Mesenchymal stem cell (in vitro differentiated cells and primary cell): ENCODE measurements at regions not wholly inside any gene's neighbourhood (a gene's known extent, or its start where the extent isn't known, plus 50 kb on each side); places are given as distances from the start of the nearest gene placed in this dataset.
"Not testable (repeated sequence)": the region's sequence is repeated elsewhere in the genome, so short reads cannot be mapped to it uniquely, and the experiment has no call there.

Source experiments
- DNase-seq: peaks from one replicate; pipeline ENCODE4 v3.0.0-alpha.2; 2013
- H2AFZ ChIP-seq: one replicate; pipeline ENCODE4 v1.6.1; 2013; ENCODE audit warnings: low read depth, mild to moderate bottlenecking, control low read depth, inconsistent platforms, low read length, moderate library complexity
- H2AK5ac ChIP-seq: 2 replicates; pipeline ENCODE4 v1.6.1; 2013; ENCODE audit warnings: low read length, moderate library complexity, mild to moderate bottlenecking, inconsistent platforms; ENCODE audit not compliant: severe bottlenecking
- H2BK120ac ChIP-seq: one replicate; pipeline ENCODE4 v1.6.1; 2013; ENCODE audit warnings: low read depth, mild to moderate bottlenecking, inconsistent platforms, low read length, moderate library complexity
- H2BK12ac ChIP-seq, 2 experiments: one replicate each; pipeline ENCODE4 v1.6.1; 2013; ENCODE audit warnings: inconsistent platforms in 2 of 2, low read length in 2 of 2, mild to moderate bottlenecking in 2 of 2, moderate library complexity in 2 of 2, control low read depth in 1 of 2
- H2BK15ac ChIP-seq: one replicate; pipeline ENCODE4 v1.6.1; 2013; ENCODE audit warnings: mild to moderate bottlenecking, low read depth, inconsistent platforms; ENCODE audit not compliant: poor library complexity, severe bottlenecking
- H2BK5ac ChIP-seq: 2 replicates; pipeline ENCODE4 v1.6.1; 2013; ENCODE audit warnings: low read depth, mild to moderate bottlenecking, low read length, control low read depth, inconsistent platforms; ENCODE audit not compliant: poor library complexity, severe bottlenecking
- H3K14ac ChIP-seq, 2 experiments: one replicate each; pipeline ENCODE4 v1.6.1; 2013; ENCODE audit warnings: inconsistent platforms in 2 of 2, low read length in 2 of 2, control low read depth in 1 of 2, mild to moderate bottlenecking in 1 of 2, moderate library complexity in 1 of 2
- H3K18ac ChIP-seq, 2 experiments: one replicate each; pipeline ENCODE4 v1.6.1; 2013; ENCODE audit warnings: inconsistent platforms in 2 of 2, low read length in 2 of 2, control low read depth in 1 of 2, low read depth in 1 of 2, mild to moderate bottlenecking in 1 of 2
- H3K23ac ChIP-seq, 2 experiments: one replicate each; pipeline ENCODE4 v1.6.1; 2013; ENCODE audit warnings: inconsistent platforms in 2 of 2, low read length in 2 of 2, mild to moderate bottlenecking in 2 of 2, moderate library complexity in 2 of 2, control low read depth in 1 of 2
- H3K27ac ChIP-seq: 2 replicates; pipeline ENCODE4 v1.5.1; 2013; ENCODE audit warnings: mild to moderate bottlenecking, moderate library complexity, low read length, control low read depth, inconsistent platforms; ENCODE audit not compliant: poor library complexity, severe bottlenecking
- H3K27me3 ChIP-seq, 2 experiments: 2 replicates each; pipeline versions ENCODE4 v1.6.1 to v1.7.0; 2013; ENCODE audit warnings: low read length in 2 of 2, mild to moderate bottlenecking in 2 of 2, moderate library complexity in 2 of 2, control low read depth in 1 of 2, inconsistent platforms in 1 of 2; ENCODE audit not compliant: control insufficient read depth in 1 of 2, insufficient read depth in 1 of 2
- H3K36me3 ChIP-seq, 2 experiments: 2 replicates each; pipeline versions ENCODE4 v1.6.1 to v1.7.0; 2013; ENCODE audit warnings: low read length in 2 of 2, control low read depth in 1 of 2, inconsistent platforms in 1 of 2, low read depth in 1 of 2, mild to moderate bottlenecking in 1 of 2; ENCODE audit not compliant: insufficient read depth in 2 of 2, control insufficient read depth in 1 of 2
- H3K4ac ChIP-seq, 2 experiments: one replicate each; pipeline ENCODE4 v1.6.1; 2013; ENCODE audit warnings: inconsistent platforms in 2 of 2, low read length in 2 of 2, mild to moderate bottlenecking in 2 of 2, moderate library complexity in 2 of 2, control low read depth in 1 of 2, low read depth in 1 of 2
- H3K4me1 ChIP-seq: 2 replicates; pipeline ENCODE4 v1.6.1; 2013; ENCODE audit warnings: low read depth, low read length, control low read depth; ENCODE audit not compliant: control insufficient read depth, insufficient read depth
- H3K4me2 ChIP-seq: 2 replicates; pipeline ENCODE4 v1.6.1; 2013; ENCODE audit warnings: low read length, mild to moderate bottlenecking, inconsistent platforms; ENCODE audit not compliant: poor library complexity, severe bottlenecking
- H3K4me3 ChIP-seq, 2 experiments: 2 replicates each; pipeline versions ENCODE4 v1.5.1 to v1.7.0; 2013; ENCODE audit warnings: low read length in 2 of 2, mild to moderate bottlenecking in 2 of 2, control low read depth in 1 of 2, low read depth in 1 of 2; ENCODE audit not compliant: insufficient read depth in 1 of 2
- H3K79me1 ChIP-seq: replicated peaks from 2 replicates; pipeline ENCODE4 v1.6.1; 2013; ENCODE audit warnings: mild to moderate bottlenecking, control low read depth, low read length, inconsistent platforms; ENCODE audit not compliant: poor library complexity, severe bottlenecking
- H3K9ac ChIP-seq: 2 replicates; pipeline ENCODE4 v1.7.0; 2013; ENCODE audit warnings: mild to moderate bottlenecking, low read length, moderate library complexity
- H3K9me3 ChIP-seq: 2 replicates; pipeline ENCODE4 v1.7.0; 2013; ENCODE audit warnings: mild to moderate bottlenecking, low read length; ENCODE audit not compliant: control insufficient read depth
- H4K8ac ChIP-seq: one replicate; pipeline ENCODE4 v1.6.1; 2013; ENCODE audit warnings: inconsistent platforms, mild to moderate bottlenecking, low read length, moderate library complexity
- H4K91ac ChIP-seq: one replicate; pipeline ENCODE4 v1.6.1; 2013; ENCODE audit warnings: mild to moderate bottlenecking, low read length, inconsistent platforms
- WGBS: methylation state at CpG from one replicate; pipeline ENCODE4 v1.1.7; 2013; ENCODE audit warnings: mixed read lengths; 5-methylcytosine and 5-hydroxymethylcytosine counted together

GRCh38 chr20:4430826-4431225, 181.7 kb upstream of the ADRA1D start:
- H3K9ac ChIP-seq, H3K4ac ChIP-seq, H3K9me3 ChIP-seq, H2AFZ ChIP-seq, H4K8ac ChIP-seq, H3K27me3 ChIP-seq, H2BK120ac ChIP-seq, H2BK5ac ChIP-seq, H2AK5ac ChIP-seq, H3K4me2 ChIP-seq, H3K18ac ChIP-seq, H2BK12ac ChIP-seq, DNase-seq, H3K23ac ChIP-seq, H3K14ac ChIP-seq, H3K4me1 ChIP-seq, H2BK15ac ChIP-seq, H3K27ac ChIP-seq, H3K4me3 ChIP-seq, H3K36me3 ChIP-seq, H4K91ac ChIP-seq, H3K79me1 ChIP-seq: not testable (repeated sequence)
- WGBS: 84% methylated on average over 11 of the region's 11 CpGs

GRCh38 chr20:4427940-4428586, 179.0 kb upstream of the ADRA1D start:
- no peak overlapping the region for H2BK120ac ChIP-seq
- no peak overlapping the region for H2AFZ ChIP-seq
- no peak overlapping the region for H2BK15ac ChIP-seq
- H3K23ac ChIP-seq: no peak overlapping the region
- peaks cover 3 to 10% of the 10 kb centered on the region in 2 experiments for H3K27me3 ChIP-seq
- no peaks in the 10 kb centered on the region for H3K36me3 ChIP-seq
- H4K8ac ChIP-seq: no peak overlapping the region
- no peak overlapping the region for H2BK12ac ChIP-seq
- no peak overlapping the region for H3K14ac ChIP-seq
- no peak overlapping the region for H3K9ac ChIP-seq
- no peaks in the 10 kb centered on the region for H3K79me1 ChIP-seq
- no peaks in the 10 kb centered on the region for H3K4me1 ChIP-seq
- H3K9me3 ChIP-seq: no peaks in the 10 kb centered on the region
- H4K91ac ChIP-seq: no peak overlapping the region
- no peak overlapping the region for H3K18ac ChIP-seq
- no peak overlapping the region for H3K4me3 ChIP-seq
- no peak overlapping the region for H2AK5ac ChIP-seq
- H2BK5ac ChIP-seq: no peak overlapping the region
- DNase-seq: no peak
- WGBS: 72% methylated on average over 4 of the region's 4 CpGs
- H3K4ac ChIP-seq: no peak overlapping the region
- H3K27ac ChIP-seq: no peak overlapping the region
- H3K4me2 ChIP-seq: no peak overlapping the region

- Histone ChIP-seq H4K91ac (no peak overlapping the region), H3K79me1 (no peaks in the 10 kb centered on the region), H4K8ac (no peak overlapping the region), H3K9ac (no peak overlapping the region), H3K27me3 (no peaks in the 10 kb centered on the region), H3K4ac (no peak overlapping the region), H2BK15ac (no peak overlapping the region), H3K4me1 (no peaks in the 10 kb centered on the region), H3K14ac (no peak overlapping the region), H3K4me3 (no peak overlapping the region), H2AFZ (no peak overlapping the region), H3K23ac (no peak overlapping the region), H3K9me3 (peaks cover 4% of the 10 kb centered on the region), H3K27ac (no peak overlapping the region), H3K36me3 (no peaks in the 10 kb centered on the region), H3K18ac (no peak overlapping the region), H3K4me2 (no peak overlapping the region), H2BK12ac (no peak overlapping the region), H2AK5ac (no peak overlapping the region), H2BK5ac (no peak overlapping the region), H2BK120ac (no peak overlapping the region)
- no peak for DNase-seq
- 60% methylated on average over 3 of the region's 4 CpGs for WGBS
Observed at GRCh38 chr20:4418141-4418540, 169.1 kb upstream of the ADRA1D start.

- H2BK12ac ChIP-seq: no peak overlapping the region
- no peaks in the 10 kb centered on the region for H3K36me3 ChIP-seq
- H3K27ac ChIP-seq: no peak overlapping the region
- no peak overlapping the region for H3K4me2 ChIP-seq
- no peak overlapping the region for H2BK15ac ChIP-seq
- H3K4me1 ChIP-seq: no peaks in the 10 kb centered on the region
- H2AFZ ChIP-seq: no peak overlapping the region
- peaks cover 0 to 12% of the 10 kb centered on the region in 2 experiments for H3K27me3 ChIP-seq
- no peak overlapping the region for H3K18ac ChIP-seq
- H3K9me3 ChIP-seq: peaks cover 4% of the 10 kb centered on the region
- H4K91ac ChIP-seq: no peak overlapping the region
- H3K9ac ChIP-seq: no peak overlapping the region
- 64% methylated on average over 5 of the region's 5 CpGs for WGBS
- no peak overlapping the region for H3K23ac ChIP-seq
- no peaks in the 10 kb centered on the region for H3K79me1 ChIP-seq
- H2BK5ac ChIP-seq: no peak overlapping the region
- no peak overlapping the region for H2AK5ac ChIP-seq
- no peak overlapping the region for H4K8ac ChIP-seq
- H3K14ac ChIP-seq: no peak overlapping the region
- H2BK120ac ChIP-seq: no peak overlapping the region
- H3K4ac ChIP-seq: no peak overlapping the region
- DNase-seq: no peak
- no peak overlapping the region for H3K4me3 ChIP-seq
Observed at GRCh38 chr20:4415281-4415680, 166.2 kb upstream of the ADRA1D start.
